Fibroblast of lung (primary cell): ENCODE measurements at regions not wholly inside any gene's neighbourhood (a gene's known extent, or its start where the extent isn't known, plus 50 kb on each side); places are given as distances from the start of the nearest gene placed in this dataset.

Experiments used
- CTCF ChIP-seq, 2 donors: IDR thresholded peaks in 1 of 2; conservative IDR thresholded peaks in 1 of 2; 1 replicate in 1 of 2; 2 replicates in 1 of 2; pipeline ENCODE4 v1.5.1; 2011 to 2012; ENCODE audit warnings: low read length in 2 of 2, control low read depth in 1 of 2, inconsistent platforms in 1 of 2, low read depth in 1 of 2, mild to moderate bottlenecking in 1 of 2
- EZH2 ChIP-seq: IDR thresholded peaks from 2 replicates; pipeline ENCODE4 v1.5.1; 2012; ENCODE audit warnings: low read length, control low read depth, mild to moderate bottlenecking; ENCODE audit errors: missing control alignments

GRCh38 chr6:104218116-104218515 is 641.6 kb downstream of the HACE1 start:
- TF ChIP-seq CTCF (conservative IDR thresholded peaks at IDR 0.05 in 1 of 2, IDR thresholded peaks at IDR 0.05 in 1 of 2; ENCODE audit: low read depth in 1 of 2, low read length in 2 of 2) (no peak), EZH2 (no peak)
